IgD-negative memory B cell (primary cell): ENCODE measurements at regions not wholly inside any gene's neighbourhood (a gene's known extent, or its start where the extent isn't known, plus 50 kb on each side); places are given as distances from the start of the nearest gene placed in this dataset.
A peak's percentile ranks its signal among the peaks of the same experiment; 100 is the strongest.
"Not testable (repeated sequence)": the region's sequence is repeated elsewhere in the genome, so short reads cannot be mapped to it uniquely, and the experiment has no call there.

Experiments
- H3K27ac Mint-ChIP-seq, 3 donors: one replicate each; pipeline ENCODE4 v1.8.0; 2020 to 2022; ENCODE audit warnings: mild to moderate bottlenecking in 3 of 3, mixed read lengths in 3 of 3, moderate library complexity in 1 of 3
- H3K27me3 Mint-ChIP-seq: one replicate; pipeline ENCODE4 v1.8.0; 2021; ENCODE audit warnings: mixed read lengths
- H3K36me3 Mint-ChIP-seq: one replicate; pipeline ENCODE4 v1.8.0; 2020; ENCODE audit warnings: mild to moderate bottlenecking, mixed read lengths
- H3K4me1 Mint-ChIP-seq, 3 donors: one replicate each; pipeline ENCODE4 v1.8.0; 2020 to 2022; ENCODE audit warnings: mixed read lengths in 3 of 3, mild to moderate bottlenecking in 1 of 3
- H3K4me3 Mint-ChIP-seq, 4 donors: one replicate each; pipeline ENCODE4 v1.8.0; 2020 to 2022; ENCODE audit warnings: mild to moderate bottlenecking in 4 of 4, mixed read lengths in 4 of 4, moderate library complexity in 3 of 4
- H3K9me3 Mint-ChIP-seq, 3 donors: one replicate each; pipeline ENCODE4 v1.8.0; 2020 to 2021; ENCODE audit warnings: mixed read lengths in 3 of 3, mild to moderate bottlenecking in 1 of 3

DNA sequence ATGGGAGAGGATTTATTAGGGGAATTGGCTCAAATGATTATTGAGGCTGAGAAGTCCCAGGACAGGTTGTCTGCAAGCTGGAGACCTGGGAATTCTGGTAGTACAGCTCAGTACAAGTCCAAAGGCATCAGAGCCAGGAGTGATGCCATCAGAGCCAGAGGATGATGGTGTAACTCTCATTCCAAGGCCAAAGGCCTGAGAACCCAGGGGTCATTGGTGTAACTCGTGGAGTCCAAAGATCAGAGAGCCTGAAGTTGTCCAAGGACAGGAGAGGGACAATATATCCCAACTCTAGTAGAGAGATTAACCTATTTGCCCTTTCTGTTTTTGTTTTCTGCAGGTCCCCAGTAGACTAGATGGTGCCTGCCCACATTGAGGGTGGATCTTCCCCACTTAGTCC, 134.3 kb downstream of the MAP3K21 start:
- Mint-ChIP-seq H3K9me3 (peaks cover 0 to 2% (median 0%) of the 10 kb centered on the region in 3 donors), H3K27me3 (peaks cover 2% of the 10 kb centered on the region), H3K4me1 (peaks cover 0 to 2% (median 2%) of the 10 kb centered on the region in 3 donors), H3K36me3 (peaks cover 1% of the 10 kb centered on the region), H3K27ac (peak overlapping the region in 1 of 3 donors; percentile 41), H3K4me3 (no peak overlapping the region)

DNA sequence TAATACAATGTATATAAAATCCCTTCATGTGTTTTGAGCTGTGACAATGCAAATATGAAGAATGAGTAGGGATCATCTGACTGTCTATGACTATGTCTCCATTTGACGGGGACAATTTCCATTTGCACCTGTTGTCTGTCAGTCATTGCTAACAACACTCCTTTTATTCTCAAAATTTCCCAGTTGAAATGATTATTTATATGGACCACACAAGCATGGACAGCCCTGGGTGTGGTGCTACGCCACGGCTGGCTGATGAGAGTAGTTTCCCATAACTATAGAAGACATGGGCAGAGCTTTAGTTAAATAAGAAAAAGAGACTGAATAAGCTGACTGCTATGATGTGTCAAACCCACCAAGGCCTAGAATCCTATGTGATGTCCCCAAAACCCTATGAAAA, 135.8 kb downstream of the MAP3K21 start:
- H3K27ac Mint-ChIP-seq: no peak overlapping the region
- H3K27me3 Mint-ChIP-seq: peaks cover 2% of the 10 kb centered on the region
- peaks cover 1% of the 10 kb centered on the region for H3K36me3 Mint-ChIP-seq
- peaks cover 0 to 2% (median 2%) of the 10 kb centered on the region in 3 donors for H3K4me1 Mint-ChIP-seq
- H3K9me3 Mint-ChIP-seq: peaks cover 0 to 2% (median 0%) of the 10 kb centered on the region in 3 donors
- no peak overlapping the region for H3K4me3 Mint-ChIP-seq

- Mint-ChIP-seq H3K36me3 (peaks cover 1% of the 10 kb centered on the region), H3K4me3 (no peak overlapping the region), H3K9me3 (peaks cover 0 to 2% (median 0%) of the 10 kb centered on the region in 3 donors), H3K4me1 (no peaks in the 10 kb centered on the region), H3K27me3 (peaks cover 2% of the 10 kb centered on the region), H3K27ac (no peak overlapping the region)
Observed at GRCh38 chr1:233465745-233466343, 138.3 kb downstream of the MAP3K21 start.

GRCh38 chr1:233470741-233471499, 143.0 kb upstream of the KCNK1 start:
- Mint-ChIP-seq H3K4me3 (no peak overlapping the region), H3K27me3 (peaks cover 6% of the 10 kb centered on the region), H3K36me3 (no peaks in the 10 kb centered on the region), H3K4me1 (no peaks in the 10 kb centered on the region), H3K27ac (no peak overlapping the region), H3K9me3 (peaks cover 0 to 2% (median 0%) of the 10 kb centered on the region in 3 donors)

- not testable (repeated sequence) for H3K36me3 Mint-ChIP-seq, H3K9me3 Mint-ChIP-seq, H3K27ac Mint-ChIP-seq, H3K4me1 Mint-ChIP-seq, H3K4me3 Mint-ChIP-seq, H3K27me3 Mint-ChIP-seq
Observed at GRCh38 chr1:233471851-233472250, 142.1 kb upstream of the KCNK1 start.

DNA sequence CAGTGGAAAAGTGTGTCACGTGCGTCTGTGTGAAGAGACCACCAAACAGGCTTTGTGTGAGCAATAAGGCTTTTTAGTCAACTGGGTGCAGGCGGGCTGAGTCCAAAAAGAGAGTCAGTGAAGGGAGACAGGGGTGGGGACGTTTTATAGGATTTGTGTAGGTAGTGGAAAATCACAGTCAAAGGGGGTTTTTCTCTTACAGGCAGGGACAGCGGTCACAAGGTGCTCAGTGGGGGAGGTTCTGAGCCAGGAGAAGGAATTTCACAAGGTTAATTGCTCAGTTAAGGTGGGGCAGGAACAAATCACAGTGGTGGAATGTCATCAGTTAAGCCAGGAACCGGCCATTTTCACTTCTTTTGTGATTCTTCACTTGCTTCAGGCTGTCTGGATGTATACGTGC, 141.1 kb upstream of the KCNK1 start:
- not testable (repeated sequence) for H3K4me1 Mint-ChIP-seq, H3K27me3 Mint-ChIP-seq, H3K9me3 Mint-ChIP-seq, H3K27ac Mint-ChIP-seq, H3K4me3 Mint-ChIP-seq, H3K36me3 Mint-ChIP-seq

DNA sequence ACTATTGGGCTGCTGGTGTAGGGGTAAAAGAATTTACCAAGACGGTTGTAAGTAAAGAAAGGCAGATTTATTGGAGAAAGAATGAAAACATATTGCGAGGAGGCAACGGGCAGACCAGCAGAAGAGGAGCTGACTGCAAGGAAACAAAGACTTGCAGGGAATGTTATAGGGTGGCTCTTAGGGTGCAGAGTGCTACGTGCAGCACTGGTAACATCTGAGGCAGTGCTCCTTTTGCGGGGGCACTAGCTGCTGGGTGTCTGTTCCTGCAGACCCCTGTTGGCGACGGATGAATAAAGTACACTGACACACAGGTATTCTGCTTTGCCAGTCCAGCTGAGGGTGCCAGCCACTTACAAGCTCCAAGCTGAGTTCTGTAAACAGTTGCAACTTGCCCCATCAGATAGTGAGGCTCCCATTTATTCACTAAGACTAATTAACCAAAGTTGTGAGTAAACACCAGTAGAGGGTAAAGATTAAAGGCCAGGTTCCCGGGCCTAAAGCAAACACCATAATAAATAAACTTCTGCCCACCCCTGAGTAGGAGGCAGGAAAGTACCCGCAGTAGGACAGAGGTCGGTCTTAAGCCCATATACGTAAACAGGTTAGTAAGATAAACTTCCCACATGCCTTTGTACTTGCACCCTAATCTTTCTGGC, 140.2 kb upstream of the KCNK1 start:
- H3K27me3 Mint-ChIP-seq: peaks cover 4% of the 10 kb centered on the region
- H3K4me3 Mint-ChIP-seq: no peak overlapping the region
- peaks cover 0 to 2% (median 0%) of the 10 kb centered on the region in 3 donors for H3K9me3 Mint-ChIP-seq
- H3K36me3 Mint-ChIP-seq: no peaks in the 10 kb centered on the region
- no peak overlapping the region for H3K27ac Mint-ChIP-seq
- no peaks in the 10 kb centered on the region for H3K4me1 Mint-ChIP-seq

- Mint-ChIP-seq H3K4me3 (no peak overlapping the region), H3K9me3 (peaks cover 0 to 2% (median 0%) of the 10 kb centered on the region in 3 donors), H3K4me1 (no peaks in the 10 kb centered on the region), H3K27me3 (peaks cover 5% of the 10 kb centered on the region), H3K27ac (no peak overlapping the region), H3K36me3 (no peaks in the 10 kb centered on the region)
Observed at GRCh38 chr1:233477359-233477758, 136.5 kb upstream of the KCNK1 start.

- H3K27ac Mint-ChIP-seq: no peak overlapping the region
- no peaks in the 10 kb centered on the region for H3K4me1 Mint-ChIP-seq
- H3K27me3 Mint-ChIP-seq: peaks cover 3% of the 10 kb centered on the region
- peaks cover 0 to 2% (median 0%) of the 10 kb centered on the region in 3 donors for H3K9me3 Mint-ChIP-seq
- H3K4me3 Mint-ChIP-seq: no peak overlapping the region
- no peaks in the 10 kb centered on the region for H3K36me3 Mint-ChIP-seq
Observed at GRCh38 chr1:233478611-233479010, 135.3 kb upstream of the KCNK1 start.

DNA sequence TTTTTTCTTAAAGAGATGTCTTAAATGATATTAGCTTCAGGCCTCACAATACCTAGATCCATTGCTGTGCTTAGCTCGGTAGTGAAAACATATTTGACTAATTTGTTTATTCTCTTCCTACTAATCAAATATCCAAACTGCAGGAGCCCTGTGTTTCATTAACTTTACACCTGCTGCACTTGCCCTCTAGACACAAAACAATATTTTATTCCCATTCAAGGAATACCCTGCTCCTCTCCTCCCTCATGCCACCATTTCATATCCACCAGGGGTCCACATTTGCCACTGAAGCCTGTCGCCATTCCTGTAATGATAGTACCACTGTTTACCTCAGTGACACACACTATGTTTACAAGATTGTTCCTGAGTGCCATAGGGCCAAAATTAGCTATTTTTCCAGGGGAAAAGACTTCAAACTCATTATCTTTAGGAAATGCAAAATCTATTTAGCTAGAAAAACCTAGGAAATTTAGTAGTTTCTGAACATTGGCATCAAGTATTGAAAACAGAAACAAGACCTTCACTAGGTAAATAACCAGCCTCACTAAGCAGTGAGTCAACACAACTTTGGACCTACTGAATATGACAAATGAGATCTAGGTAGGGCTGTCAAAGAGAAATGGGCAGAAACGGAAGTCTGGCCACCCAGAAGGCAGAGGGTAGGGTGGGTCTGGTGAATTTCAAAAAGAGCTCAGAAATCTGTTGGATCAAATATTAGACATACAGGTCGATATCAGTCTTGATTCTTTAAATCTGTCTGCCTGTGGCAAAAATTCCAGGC, 134.6 kb upstream of the KCNK1 start:
- no peaks in the 10 kb centered on the region for H3K36me3 Mint-ChIP-seq
- no peak overlapping the region for H3K27ac Mint-ChIP-seq
- peaks cover 0 to 2% (median 0%) of the 10 kb centered on the region in 3 donors for H3K9me3 Mint-ChIP-seq
- H3K4me3 Mint-ChIP-seq: no peak overlapping the region
- H3K27me3 Mint-ChIP-seq: peaks cover 3% of the 10 kb centered on the region
- no peaks in the 10 kb centered on the region for H3K4me1 Mint-ChIP-seq

GRCh38 chr1:233480198-233480597, 133.7 kb upstream of the KCNK1 start:
- peaks cover 3% of the 10 kb centered on the region for H3K27me3 Mint-ChIP-seq
- H3K9me3 Mint-ChIP-seq: peaks cover 0 to 2% (median under 1%) of the 10 kb centered on the region in 3 donors
- no peaks in the 10 kb centered on the region for H3K4me1 Mint-ChIP-seq
- no peaks in the 10 kb centered on the region for H3K36me3 Mint-ChIP-seq
- H3K4me3 Mint-ChIP-seq: no peak overlapping the region
- no peak overlapping the region for H3K27ac Mint-ChIP-seq

DNA sequence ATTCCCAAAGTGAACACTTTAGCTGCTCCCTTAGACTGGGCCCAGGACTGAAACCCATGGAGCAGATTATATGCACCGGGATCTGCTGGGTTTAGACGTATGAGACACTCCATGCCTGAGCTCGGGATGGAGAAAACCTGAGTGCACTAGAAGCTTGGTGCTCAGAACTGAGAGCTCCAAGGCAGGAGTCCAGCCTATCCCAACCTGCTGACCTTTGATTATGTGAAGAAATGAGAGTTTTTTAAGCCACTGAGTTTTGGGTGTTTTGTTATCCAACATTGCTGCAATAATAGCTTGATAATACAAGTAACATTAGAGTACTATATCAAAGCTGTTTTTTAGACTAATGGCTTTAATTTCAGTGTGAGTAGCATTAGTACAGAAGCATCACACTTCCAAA, 131.5 kb upstream of the KCNK1 start:
- Mint-ChIP-seq H3K4me1 (no peaks in the 10 kb centered on the region), H3K27ac (no peak overlapping the region), H3K36me3 (no peaks in the 10 kb centered on the region), H3K9me3 (peaks cover 0 to 4% (median 2%) of the 10 kb centered on the region in 3 donors), H3K4me3 (no peak overlapping the region), H3K27me3 (peaks cover 6% of the 10 kb centered on the region)

DNA sequence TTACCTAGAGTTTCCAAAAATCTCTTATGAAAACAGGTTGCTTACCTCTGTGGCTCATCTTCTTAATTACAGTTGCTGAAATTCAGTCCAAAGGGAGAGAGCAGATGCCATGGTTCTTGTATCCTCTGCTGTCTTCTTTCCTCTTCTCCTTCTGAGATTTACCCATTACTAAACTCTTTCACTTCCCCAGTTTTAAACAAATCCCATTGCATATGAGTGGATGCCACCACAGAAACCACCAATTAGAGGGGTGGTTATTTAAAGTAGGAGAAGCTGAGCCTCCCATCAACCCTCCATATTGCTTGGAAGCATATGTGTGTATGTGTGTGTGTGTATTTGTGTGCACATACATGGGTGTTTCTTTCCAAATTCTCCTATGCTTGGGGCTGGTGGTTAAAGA, 128.5 kb upstream of the KCNK1 start:
- Mint-ChIP-seq H3K36me3 (peaks cover 3% of the 10 kb centered on the region), H3K4me1 (no peaks in the 10 kb centered on the region), H3K9me3 (peaks cover 0 to 11% (median 8%) of the 10 kb centered on the region in 3 donors), H3K27me3 (peaks cover 5% of the 10 kb centered on the region), H3K27ac (no peak overlapping the region), H3K4me3 (no peak overlapping the region)

- H3K27me3 Mint-ChIP-seq: peaks cover 5% of the 10 kb centered on the region
- H3K4me1 Mint-ChIP-seq: no peaks in the 10 kb centered on the region
- H3K36me3 Mint-ChIP-seq: peaks cover 3% of the 10 kb centered on the region
- no peak overlapping the region for H3K27ac Mint-ChIP-seq
- H3K4me3 Mint-ChIP-seq: no peak overlapping the region
- peaks cover 0 to 11% (median 8%) of the 10 kb centered on the region in 3 donors for H3K9me3 Mint-ChIP-seq
Observed at GRCh38 chr1:233485809-233486398, 128.0 kb upstream of the KCNK1 start.

DNA sequence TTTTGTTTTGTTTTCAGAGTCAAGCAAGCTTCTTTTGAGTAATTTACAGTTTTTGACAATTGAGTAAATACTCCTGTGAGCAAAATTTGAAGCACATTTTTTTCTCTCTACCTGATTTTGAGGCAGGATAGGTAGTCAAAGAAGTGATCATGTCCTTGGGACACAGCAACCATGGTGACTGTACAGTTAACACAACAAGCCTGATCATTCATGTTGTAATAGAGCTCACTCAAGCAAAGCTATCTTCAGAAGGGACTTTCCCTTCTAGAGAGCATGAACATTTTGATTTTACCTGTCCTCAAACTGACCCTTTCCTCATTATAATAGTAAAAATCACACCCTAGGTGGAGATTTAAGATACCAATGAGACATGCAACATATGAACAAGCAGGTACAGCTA, 126.5 kb upstream of the KCNK1 start:
- peaks cover 0 to 11% (median 8%) of the 10 kb centered on the region in 3 donors for H3K9me3 Mint-ChIP-seq

More for the DNA sequence above, 126.5 kb upstream of the KCNK1 start:
- Mint-ChIP-seq H3K36me3 (peaks cover 3% of the 10 kb centered on the region), H3K4me3 (no peak overlapping the region), H3K27me3 (peaks cover 3% of the 10 kb centered on the region), H3K4me1 (no peaks in the 10 kb centered on the region), H3K27ac (no peak overlapping the region)
